ENCODE measurements at regions not wholly inside any gene's neighbourhood (a gene's known extent, or its start where the extent isn't known, plus 50 kb on each side); places are given as distances from the start of the nearest gene placed in this dataset.

GRCh38 chr5:155264809-155265208 is 251.3 kb downstream of the KIF4B start:
- TF ChIP-seq CTCF (IDR thresholded peaks at IDR 0.05; ENCODE audit: insufficient read depth, low read depth, low read length) (no peak), EZH2 (IDR thresholded peaks at IDR 0.05; ENCODE audit: insufficient read depth, low read length) (no peak)

All from astrocyte (in vitro differentiated cells and primary cell).